ENCODE measurements at regions not wholly inside any gene's neighbourhood (a gene's known extent, or its start where the extent isn't known, plus 50 kb on each side); places are given as distances from the start of the nearest gene placed in this dataset.

- Histone ChIP-seq H4K20me1 (replicated peaks; ENCODE audit: insufficient read depth) (no peaks in the 10 kb centered on the region), H3K4me2 (no peak overlapping the region), H3K4me1 (ENCODE audit: insufficient read depth) (peaks cover 11% of the 10 kb centered on the region), H3K4me3 (no peak overlapping the region), H3K9me2 (ENCODE audit: insufficient read depth) (peaks cover 5% of the 10 kb centered on the region; the same call in 1 of the 2 replicates), H3K79me2 (replicated peaks; ENCODE audit: insufficient read depth) (no peaks in the 10 kb centered on the region), H3F3A (replicated peaks; ENCODE audit: low read depth) (no peaks in the 10 kb centered on the region), H3K27me3 (ENCODE audit: insufficient read depth) (no peaks in the 10 kb centered on the region), H3K27ac (ENCODE audit: low read depth) (no peak overlapping the region), H3K36me3 (ENCODE audit: insufficient read depth) (no peaks in the 10 kb centered on the region), H2AFZ (no peak overlapping the region)
- peaks cover 17% of the 10 kb centered on the region for H3K4me1 Mint-ChIP-seq
- no peaks in the 10 kb centered on the region for H3K36me3 Mint-ChIP-seq (ENCODE audit: low read depth)
- DNase-seq (ENCODE audit: low spot score) (no peak), ATAC-seq (no peak)
- peaks cover 3% of the 10 kb centered on the region for H3K27me3 Mint-ChIP-seq (ENCODE audit: insufficient read depth, low read depth, poor library complexity)
- H3K27ac Mint-ChIP-seq, result no peak overlapping the region
- TF ChIP-seq, protein P1, sequence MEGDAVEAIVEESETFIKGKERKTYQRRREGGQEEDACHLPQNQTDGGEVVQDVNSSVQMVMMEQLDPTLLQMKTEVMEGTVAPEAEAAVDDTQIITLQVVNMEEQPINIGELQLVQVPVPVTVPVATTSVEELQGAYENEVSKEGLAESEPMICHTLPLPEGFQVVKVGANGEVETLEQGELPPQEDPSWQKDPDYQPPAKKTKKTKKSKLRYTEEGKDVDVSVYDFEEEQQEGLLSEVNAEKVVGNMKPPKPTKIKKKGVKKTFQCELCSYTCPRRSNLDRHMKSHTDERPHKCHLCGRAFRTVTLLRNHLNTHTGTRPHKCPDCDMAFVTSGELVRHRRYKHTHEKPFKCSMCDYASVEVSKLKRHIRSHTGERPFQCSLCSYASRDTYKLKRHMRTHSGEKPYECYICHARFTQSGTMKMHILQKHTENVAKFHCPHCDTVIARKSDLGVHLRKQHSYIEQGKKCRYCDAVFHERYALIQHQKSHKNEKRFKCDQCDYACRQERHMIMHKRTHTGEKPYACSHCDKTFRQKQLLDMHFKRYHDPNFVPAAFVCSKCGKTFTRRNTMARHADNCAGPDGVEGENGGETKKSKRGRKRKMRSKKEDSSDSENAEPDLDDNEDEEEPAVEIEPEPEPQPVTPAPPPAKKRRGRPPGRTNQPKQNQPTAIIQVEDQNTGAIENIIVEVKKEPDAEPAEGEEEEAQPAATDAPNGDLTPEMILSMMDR (conservative IDR thresholded peaks at IDR 0.05; ENCODE audit: low read depth in 2 of 2), result no peak
- TF ChIP-seq EZH2 (IDR thresholded peaks at IDR 0.05; ENCODE audit: low read depth, unreplicated experiment), result no peak
- no peak for TF ChIP-seq ZNF114 (CRISPR knock-in tag; IDR thresholded peaks at IDR 0.05)
- TF ChIP-seq CREB1 (CRISPR knock-in tag; IDR thresholded peaks at IDR 0.05; ENCODE audit: low read depth), result no peak
- TF ChIP-seq ETS1 (IDR thresholded peaks at IDR 0.05), result no peak
- no peak overlapping the region for H3K4me3 Mint-ChIP-seq
- no peaks in the 10 kb centered on the region for H3K9me3 Mint-ChIP-seq
Measured at GRCh38 chr9:105098370-105098769, 146.1 kb upstream of the SLC44A1 start.

DNA sequence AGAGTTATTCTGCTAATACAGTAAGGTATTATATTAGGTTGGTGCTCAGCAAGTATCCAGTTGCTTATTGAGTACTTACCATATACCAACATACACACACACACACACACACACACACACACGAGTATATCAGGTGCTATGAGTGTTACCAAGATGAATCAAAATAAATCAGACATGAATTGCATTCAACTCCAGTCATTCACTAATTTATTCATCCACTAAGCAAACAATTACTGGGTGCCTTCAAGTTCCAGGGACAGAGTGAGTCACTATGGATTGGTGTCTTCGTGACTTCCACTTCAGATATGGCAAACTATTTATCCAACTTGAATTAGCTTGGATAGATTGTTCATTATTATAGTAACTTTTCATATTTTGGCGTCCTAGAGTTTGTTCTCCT, 140.7 kb upstream of the SLC44A1 start:
- Mint-ChIP-seq H3K4me3 (no peak overlapping the region), H3K4me1 (no peaks in the 10 kb centered on the region), H3K9me3 (no peaks in the 10 kb centered on the region), H3K27ac (no peak overlapping the region), H3K27me3 (ENCODE audit: insufficient read depth, low read depth, poor library complexity) (peaks cover 1% of the 10 kb centered on the region), H3K36me3 (ENCODE audit: low read depth) (no peaks in the 10 kb centered on the region)
- no peak overlapping the region for H3K4me2 ChIP-seq
- H3K4me3 ChIP-seq, result no peak overlapping the region
- H3K4me1 ChIP-seq (ENCODE audit: insufficient read depth), result no peaks in the 10 kb centered on the region
- no peak overlapping the region for H3K27ac ChIP-seq (ENCODE audit: low read depth)
- no peaks in the 10 kb centered on the region for H4K20me1 ChIP-seq (replicated peaks; ENCODE audit: insufficient read depth)
- H2AFZ ChIP-seq, result no peak overlapping the region
- H3K27me3 ChIP-seq (ENCODE audit: insufficient read depth), result no peaks in the 10 kb centered on the region
- ATAC-seq (no peak), DNase-seq (ENCODE audit: low spot score) (no peak)
- no peaks in the 10 kb centered on the region for H3K79me2 ChIP-seq (replicated peaks; ENCODE audit: insufficient read depth)
- no peaks in the 10 kb centered on the region for H3K36me3 ChIP-seq (ENCODE audit: insufficient read depth)
- no peaks in the 10 kb centered on the region for H3F3A ChIP-seq (replicated peaks; ENCODE audit: low read depth)
- 0 out of 2 replicates have a peak, but pooled peaks cover under 1% of the 10 kb centered on the region for H3K9me2 ChIP-seq (ENCODE audit: insufficient read depth)
- TF ChIP-seq NANOG (IDR thresholded peaks at IDR 0.05; ENCODE audit: borderline replicate concordance) (no peak), JUNB (IDR thresholded peaks at IDR 0.05; ENCODE audit: unreplicated experiment) (no peak), EZH2phosphoT487 (IDR thresholded peaks at IDR 0.05; ENCODE audit: unreplicated experiment) (no peak), STAT1 (IDR thresholded peaks at IDR 0.05; ENCODE audit: unreplicated experiment) (no peak), ZNF331 (CRISPR knock-in tag; IDR thresholded peaks at IDR 0.05; ENCODE audit: low read depth) (no peak), REST (IDR thresholded peaks at IDR 0.05; ENCODE audit: unreplicated experiment) (no peak), POLR2AphosphoS5 (IDR thresholded peaks at IDR 0.05; ENCODE audit: low read depth) (no peak), ETS1 (IDR thresholded peaks at IDR 0.05) (no peak)
